Sigmoid colon (tissue), 4 donors: ENCODE measurements at regions not wholly inside any gene's neighbourhood (a gene's known extent, or its start where the extent isn't known, plus 50 kb on each side); places are given as distances from the start of the nearest gene placed in this dataset.

ENCODE experiments used
- CTCF ChIP-seq, 4 experiments: fragments of 450-650 bp in 3 of 4; fragments of 200-600 bp in 1 of 4; IDR thresholded peaks; one replicate each; pipeline ENCODE4 v1.5.1; 2016 to 2019; ENCODE audit warnings: antibody characterized with exemption in 4 of 4, mild to moderate bottlenecking in 3 of 4, moderate library complexity in 2 of 4
- EP300 ChIP-seq, 4 donors: sonication (generic); formaldehyde crosslinking; IDR thresholded peaks; one replicate each; pipeline ENCODE4 v1.6.1; 2017; ENCODE audit warnings: antibody characterized with exemption in 4 of 4
- POLR2A ChIP-seq, 2 donors: fragments of 450-650 bp; IDR thresholded peaks; one replicate each; pipeline ENCODE4 v1.6.1; 2016; ENCODE audit warnings: antibody characterized with exemption in 2 of 2, mild to moderate bottlenecking in 2 of 2, moderate library complexity in 2 of 2
- POLR2AphosphoS5 ChIP-seq, 4 donors: sonication (generic); formaldehyde crosslinking; IDR thresholded peaks; one replicate each; pipeline ENCODE4 v1.6.1; 2017; ENCODE audit warnings: antibody characterized with exemption in 4 of 4

- TF ChIP-seq EP300 (IDR thresholded peaks at IDR 0.05) (no peak), POLR2A (IDR thresholded peaks at IDR 0.05) (no peak), POLR2AphosphoS5 (IDR thresholded peaks at IDR 0.05) (no peak), CTCF (IDR thresholded peaks at IDR 0.05) (no peak)
Measured at GRCh38 chr15:93860701-93861100, 370.7 kb upstream of the MCTP2 start.
